ENCODE measurements at regions not wholly inside any gene's neighbourhood (a gene's known extent, or its start where the extent isn't known, plus 50 kb on each side); places are given as distances from the start of the nearest gene placed in this dataset.

DNA sequence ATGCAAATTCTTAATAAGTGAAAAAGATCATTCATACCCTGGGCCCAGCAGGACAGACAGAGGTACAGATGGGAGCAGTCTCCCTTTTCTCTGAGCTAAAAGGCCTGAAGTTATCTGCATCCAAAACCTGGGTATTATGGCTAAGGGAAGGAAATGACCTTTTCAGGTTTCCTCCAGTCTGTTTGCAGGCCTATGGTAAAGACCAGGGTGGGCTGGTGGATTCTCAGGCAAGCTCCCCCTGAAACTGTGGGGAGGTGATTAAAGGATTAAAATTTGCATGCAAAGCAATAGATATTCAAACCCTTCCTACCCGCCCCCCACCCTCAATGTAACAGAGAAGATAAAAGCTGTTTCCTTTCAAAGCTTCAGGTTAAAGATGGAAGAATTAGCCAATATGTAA lies 471.8 kb upstream of the RUNX1 start:
- peaks cover 0 to 1% of the 10 kb centered on the region in 2 experiments for H3K27me3 ChIP-seq (ENCODE audit: control insufficient read depth in 2 of 2, insufficient read depth in 2 of 2, low read length in 2 of 2)
- ChIA-PET POLR2A (no interaction called here), CTCF (interaction anchor here (1.4 kb wide), 1 partner anchor 17 kb away, joined by 4 read pairs; no protein-coding TSS in a partner anchor)
- intact Hi-C loops (cut with micrococcal nuclease), result no loop called here
- H3K9me3 ChIP-seq (replicated peaks; ENCODE audit: control insufficient read depth, insufficient read depth, low read length), result no peaks in the 10 kb centered on the region
- TF ChIP-seq MYC (IDR thresholded peaks at IDR 0.05; ENCODE audit: low read depth, low read length) (no peak), FOS (IDR thresholded peaks at IDR 0.05; ENCODE audit: borderline replicate concordance, insufficient read depth, low read length) (no peak), POLR2AphosphoS5 (IDR thresholded peaks at IDR 0.05; ENCODE audit: insufficient read depth, low read depth, low read length) (no peak), JUN (IDR thresholded peaks at IDR 0.05; ENCODE audit: borderline replicate concordance, insufficient read depth, insufficient read length, low read depth) (no peak), POLR2A (IDR thresholded peaks at IDR 0.05; ENCODE audit: low read depth, low read length) (no peak), EZH2 (IDR thresholded peaks at IDR 0.05; ENCODE audit: borderline replicate concordance, low read depth, low read length, severe bottlenecking) (no peak), GATA2 (IDR thresholded peaks at IDR 0.05; ENCODE audit: insufficient read depth, insufficient read length, low read depth, low read length) (no peak), CTCF (IDR thresholded peaks at IDR 0.05; ENCODE audit: extremely low read depth in 1 of 2, insufficient read depth in 1 of 2, low read depth in 1 of 2, low read length in 2 of 2) (no peak)
- TF ChIP-seq, protein P1, sequence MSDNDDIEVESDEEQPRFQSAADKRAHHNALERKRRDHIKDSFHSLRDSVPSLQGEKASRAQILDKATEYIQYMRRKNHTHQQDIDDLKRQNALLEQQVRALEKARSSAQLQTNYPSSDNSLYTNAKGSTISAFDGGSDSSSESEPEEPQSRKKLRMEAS (IDR thresholded peaks at IDR 0.05; ENCODE audit: insufficient read depth, insufficient read length), result no peak
- H3K4me1 ChIP-seq (ENCODE audit: control insufficient read depth, extremely low read depth, insufficient read depth, low read length), result peaks cover 4% of the 10 kb centered on the region
- no peak overlapping the region for H3K4me2 ChIP-seq (ENCODE audit: insufficient read depth, low read length)
- no peaks in the 10 kb centered on the region for H4K20me1 ChIP-seq (replicated peaks; ENCODE audit: control insufficient read depth, extremely low read depth, insufficient read depth, low read length)
- no peak for DNase-seq (ENCODE audit: low read depth, low spot score)
- no peak overlapping the region for H3K9ac ChIP-seq (replicated peaks; ENCODE audit: extremely low read depth, insufficient read depth, low read length)
- no peaks in the 10 kb centered on the region for H3K79me2 ChIP-seq (ENCODE audit: control insufficient read depth, insufficient read depth, low read length)
- no peak overlapping the region for H2AFZ ChIP-seq (ENCODE audit: low read depth, low read length)
- H3K9me1 ChIP-seq (replicated peaks; ENCODE audit: control insufficient read depth, extremely low read depth, insufficient read depth, low read length), result no peaks in the 10 kb centered on the region
- H3K4me3 ChIP-seq (replicated peaks in 1 of 3; ENCODE audit: insufficient read depth in 1 of 3, low read depth in 1 of 3, low read length in 3 of 3), result no peak overlapping the region
- dilution Hi-C loops (cut with MboI; ENCODE audit: extremely low pct_ligation_motif_present, low sequenced_read_pairs), result no loop called here
- no peak for FAIRE-seq
- no TSS peak for BruUV-seq (replicated peaks)
- H3K27ac ChIP-seq (ENCODE audit: insufficient read depth, low read depth, low read length), result no peak overlapping the region
- H3K36me3 ChIP-seq (ENCODE audit: control insufficient read depth in 2 of 2, extremely low read depth in 1 of 2, insufficient read depth in 2 of 2, low read length in 2 of 2), result no peaks in the 10 kb centered on the region

All from endothelial cell of umbilical vein (primary cell).